GM18867 (cell line): ENCODE measurements at regions not wholly inside any gene's neighbourhood (a gene's known extent, or its start where the extent isn't known, plus 50 kb on each side); places are given as distances from the start of the nearest gene placed in this dataset.

Experiments used
- ATAC-seq: cut with Tn5 transposase; IDR thresholded peaks from one replicate; pipeline ENCODE4 v1.9.1; 2021; ENCODE audit warnings: mild to moderate bottlenecking, moderate library complexity; ENCODE audit not compliant: unreplicated experiment

DNA sequence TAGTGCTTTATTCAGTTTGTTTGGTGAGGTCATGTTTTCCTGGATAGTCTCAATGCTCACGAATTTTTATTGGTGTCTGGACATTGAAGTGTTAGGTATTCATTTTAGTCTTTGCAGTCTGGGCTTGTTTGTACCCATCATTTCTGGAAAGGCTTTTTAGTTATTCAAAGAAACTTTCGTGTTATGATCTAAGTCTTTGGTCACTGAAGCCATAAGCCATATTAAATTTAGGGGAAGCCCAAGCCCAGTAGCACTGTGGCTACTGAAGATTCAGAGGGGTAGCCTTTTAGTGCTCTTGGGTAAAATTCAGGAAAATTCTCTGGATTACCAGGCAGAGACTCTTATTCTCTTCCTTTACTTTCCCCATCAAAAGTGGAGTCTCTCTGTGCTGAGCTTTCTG is 56.2 kb upstream of the PEX5L start:
- no peak for ATAC-seq

DNA sequence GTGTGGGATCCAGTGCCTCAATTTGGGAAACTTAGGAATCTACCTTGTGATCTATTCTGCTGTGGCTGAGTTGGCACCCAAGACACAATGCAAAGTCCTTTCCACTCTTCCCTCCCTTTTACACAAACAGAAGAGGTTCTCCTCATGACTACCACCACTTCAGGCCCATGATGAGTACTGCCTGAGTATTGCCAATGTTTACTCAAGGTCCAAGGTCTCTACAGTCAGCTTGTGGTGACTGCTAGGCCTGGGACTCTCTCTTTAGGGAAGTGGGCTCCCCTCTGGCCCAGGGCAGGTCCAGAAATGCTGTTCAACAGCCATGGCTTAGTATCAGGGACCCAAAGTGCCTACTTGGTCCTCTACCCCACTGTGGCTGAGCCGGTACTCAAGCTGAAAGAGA is 56.8 kb upstream of the PEX5L start:
- ATAC-seq, result no peak

DNA sequence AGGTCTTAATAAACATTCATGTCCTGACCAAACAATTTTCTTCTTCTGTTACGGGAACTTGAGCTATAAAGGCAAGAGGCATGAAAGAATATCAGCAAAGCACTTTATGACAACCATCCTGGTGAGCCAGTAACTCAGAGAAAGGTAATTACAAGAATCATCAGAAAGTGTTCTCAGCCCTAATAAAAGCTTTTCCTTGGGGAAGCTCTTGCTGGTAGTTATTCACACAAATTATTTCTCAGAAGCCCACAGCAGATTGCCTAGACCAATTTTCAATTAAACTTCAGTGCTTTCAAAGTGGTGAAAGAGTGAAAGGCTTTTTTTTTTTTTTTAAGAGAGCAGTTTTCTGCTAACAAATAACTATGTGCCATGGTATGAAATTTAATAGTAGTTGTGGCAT is 60.9 kb upstream of the PEX5L start:
- ATAC-seq, result no peak

DNA sequence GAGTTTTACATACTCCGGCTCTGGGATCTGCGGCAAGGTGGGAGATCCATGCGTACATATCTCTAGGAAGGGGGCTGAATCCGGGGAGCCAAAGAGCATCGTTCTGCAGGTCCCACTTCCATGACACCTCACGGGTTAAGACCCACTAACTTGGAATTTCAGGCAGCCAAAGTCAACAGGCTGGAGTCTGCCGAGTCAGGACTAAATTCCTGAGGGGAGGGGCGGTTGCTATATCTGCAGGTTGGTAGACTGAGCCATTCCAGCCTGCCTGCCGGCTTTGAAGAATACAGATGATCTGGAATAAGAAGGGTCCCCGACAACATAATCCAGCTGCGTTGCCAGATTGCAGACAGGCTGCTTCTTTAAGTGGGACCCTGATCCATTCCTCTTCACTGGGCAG is 65.4 kb upstream of the PEX5L start:
- no peak for ATAC-seq

DNA sequence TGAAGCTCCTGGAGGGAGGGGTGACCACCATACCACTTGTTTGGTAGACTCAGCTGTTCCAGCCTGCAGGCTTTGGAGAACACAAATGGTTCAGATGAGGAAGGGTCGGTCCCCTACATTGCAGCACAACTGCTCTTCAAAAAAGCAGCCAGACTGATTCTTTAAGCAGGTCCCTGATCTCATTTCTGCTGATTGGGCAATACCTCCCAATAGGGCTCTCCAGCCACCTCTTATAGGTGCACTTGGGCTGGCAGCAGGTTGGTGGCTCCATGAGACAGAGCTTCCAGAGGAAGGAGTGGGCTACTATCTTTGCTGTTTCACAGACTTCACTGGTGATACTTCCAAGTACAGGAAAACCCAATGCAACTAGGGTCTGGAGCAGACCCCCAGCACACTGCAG is 65.9 kb upstream of the PEX5L start:
- no peak for ATAC-seq

GRCh38 chr3:180116203-180116602 is 79.5 kb upstream of the PEX5L start:
- no peak for ATAC-seq

DNA sequence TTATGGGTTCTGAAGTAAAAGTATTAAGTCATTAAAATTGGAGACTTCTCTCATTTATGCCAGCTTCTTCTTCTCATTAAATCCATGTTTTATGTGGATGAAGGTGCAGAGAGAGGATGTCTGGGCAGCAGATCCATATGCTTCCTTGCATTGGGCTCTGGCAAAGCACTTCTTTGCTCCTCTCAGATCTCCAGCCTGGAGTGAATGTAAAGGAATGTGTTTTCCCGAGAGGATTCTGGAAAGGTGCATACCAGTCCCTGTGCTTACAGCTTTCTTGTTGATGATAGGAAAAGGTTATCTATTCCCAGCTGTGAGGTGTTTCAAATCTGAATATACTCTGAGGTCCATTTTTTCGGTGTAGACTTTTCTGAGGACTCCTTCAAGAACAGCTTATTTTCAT is 79.9 kb upstream of the PEX5L start:
- ATAC-seq, result no peak

DNA sequence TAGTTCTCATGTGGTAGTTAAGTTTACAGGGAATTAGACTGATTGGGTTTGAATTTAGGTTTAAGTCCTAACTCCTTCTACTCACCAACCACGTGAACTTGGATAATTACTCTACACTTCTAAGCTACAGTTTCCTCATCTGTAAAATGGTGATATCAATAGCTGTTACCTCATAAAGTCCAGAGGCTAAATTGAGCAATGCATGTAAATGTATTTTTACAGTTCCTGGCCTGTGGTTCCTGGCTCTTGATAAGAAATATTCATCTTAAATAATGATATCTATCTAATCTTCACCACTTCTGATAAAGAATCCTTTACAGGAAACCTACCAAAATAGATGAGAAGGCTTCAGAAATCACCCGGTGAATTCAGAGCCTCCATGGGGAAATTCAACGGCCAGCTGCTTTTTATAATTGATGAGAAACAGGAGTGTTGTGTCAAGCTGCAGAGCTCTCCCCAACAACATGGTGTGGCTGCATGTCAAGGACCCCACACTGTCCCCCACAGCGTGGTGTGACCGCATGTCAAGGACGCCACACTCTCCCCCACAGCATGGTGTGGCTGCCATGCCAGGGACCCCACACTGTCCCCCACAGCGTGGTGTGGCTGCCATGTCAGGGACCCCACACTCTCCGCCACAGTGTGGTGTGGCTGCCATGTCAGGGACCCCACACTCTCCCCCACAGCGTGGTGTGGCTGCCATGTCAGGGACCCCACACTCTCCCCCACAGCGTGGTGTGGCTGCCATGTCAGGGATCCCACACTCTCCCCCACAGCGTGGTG is 80.8 kb upstream of the PEX5L start:
- ATAC-seq, result no peak

DNA sequence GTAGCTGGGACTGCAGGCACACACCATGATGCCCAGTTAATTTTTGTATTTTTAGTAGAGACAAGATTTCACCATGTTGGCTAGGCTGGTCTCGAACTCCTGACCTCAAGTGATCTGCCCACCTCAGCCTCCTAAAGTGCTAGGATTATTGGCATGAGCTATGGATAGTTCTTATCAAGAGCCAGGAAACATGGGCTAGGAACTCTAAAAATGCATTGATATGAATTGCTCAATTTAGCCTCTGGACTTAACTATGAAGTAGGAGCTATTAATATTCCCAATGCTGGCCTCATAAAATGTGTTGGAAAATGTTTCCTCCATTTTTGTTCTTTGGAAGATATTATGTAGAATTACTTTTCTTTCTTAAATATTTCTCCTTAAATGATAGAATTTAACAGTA is 82.8 kb upstream of the PEX5L start:
- ATAC-seq, result no peak

DNA sequence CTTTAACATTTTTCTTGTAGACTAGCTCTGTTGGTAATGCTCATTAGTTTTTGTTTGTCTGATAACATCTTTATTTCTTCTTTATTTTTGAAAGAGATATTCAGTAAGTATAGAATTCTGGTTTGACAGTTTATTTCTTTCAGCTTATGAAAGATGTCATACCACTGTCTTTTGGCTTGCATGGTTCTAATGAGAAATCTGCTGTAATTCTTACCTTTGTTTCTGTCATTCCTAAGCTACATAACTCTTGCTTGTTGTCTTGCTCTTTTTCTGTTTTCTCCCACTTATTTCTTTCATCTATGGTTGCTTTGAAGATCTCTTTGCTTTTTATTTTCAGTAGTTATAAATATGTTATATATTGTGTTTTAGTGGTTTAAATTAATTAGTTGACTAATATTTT is 87.2 kb upstream of the PEX5L start:
- no peak for ATAC-seq

DNA sequence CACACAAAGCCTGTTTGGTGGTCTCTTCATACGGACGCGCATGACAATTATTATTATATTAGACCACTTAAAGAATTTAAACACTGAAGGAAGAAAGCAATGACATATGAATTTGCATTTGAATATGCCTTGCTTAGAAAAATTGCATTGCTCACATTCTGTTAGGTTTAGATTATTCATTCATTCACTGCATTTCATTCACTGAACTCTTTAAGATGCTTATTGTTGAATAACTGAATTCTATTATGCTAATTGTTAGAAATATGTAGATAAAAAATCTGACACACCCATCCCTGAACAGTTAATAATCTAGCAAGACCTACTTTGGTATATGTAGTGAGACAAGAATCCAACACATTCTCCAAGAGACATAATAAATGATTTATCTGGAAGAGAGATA is 94.4 kb upstream of the PEX5L start:
- ATAC-seq, result no peak

DNA sequence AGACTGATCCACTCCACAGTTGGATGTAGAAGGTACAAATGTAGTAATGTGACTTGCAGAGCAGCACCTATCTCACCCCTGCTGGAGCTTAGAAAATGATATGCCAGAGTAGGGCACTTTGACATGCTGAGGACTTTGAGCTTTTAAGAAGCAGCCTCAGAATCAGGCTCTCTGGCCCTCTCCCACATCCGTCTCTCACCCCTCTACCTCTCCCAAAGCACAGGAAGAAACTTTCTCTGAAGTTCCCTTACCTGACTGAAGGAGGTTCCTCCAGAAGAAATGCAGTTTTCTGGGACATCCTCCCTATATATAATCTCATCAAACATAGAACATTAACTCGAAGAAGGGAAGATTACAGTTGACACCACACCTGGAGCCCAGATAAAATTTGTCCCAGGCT is 98.4 kb upstream of the PEX5L start:
- ATAC-seq, result no peak

- no peak for ATAC-seq
These were observed 102.1 kb upstream of the PEX5L start for GRCh38 chr3:180138871-180139270.

DNA sequence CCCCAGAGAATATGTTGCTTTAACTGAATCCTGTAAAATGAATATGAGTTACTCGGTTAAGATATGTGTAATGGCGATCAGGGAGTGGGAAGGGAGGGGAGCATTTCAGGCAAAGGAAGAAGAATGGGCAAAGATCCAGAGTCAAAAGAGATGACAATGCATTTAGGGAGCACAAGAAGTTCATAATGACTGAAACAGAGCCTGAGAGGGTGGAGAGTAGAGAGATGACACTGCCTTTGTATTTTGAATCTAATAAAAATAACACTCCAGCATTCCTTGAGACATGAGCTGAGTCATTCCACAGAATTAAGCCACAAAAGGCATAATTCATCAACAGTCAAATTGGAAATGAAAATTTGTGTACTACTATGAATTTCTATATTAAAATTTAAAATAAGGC is 105.3 kb upstream of the PEX5L start:
- ATAC-seq, result no peak

- no peak for ATAC-seq
These were observed 105.7 kb upstream of the PEX5L start for GRCh38 chr3:180142472-180142871.

DNA sequence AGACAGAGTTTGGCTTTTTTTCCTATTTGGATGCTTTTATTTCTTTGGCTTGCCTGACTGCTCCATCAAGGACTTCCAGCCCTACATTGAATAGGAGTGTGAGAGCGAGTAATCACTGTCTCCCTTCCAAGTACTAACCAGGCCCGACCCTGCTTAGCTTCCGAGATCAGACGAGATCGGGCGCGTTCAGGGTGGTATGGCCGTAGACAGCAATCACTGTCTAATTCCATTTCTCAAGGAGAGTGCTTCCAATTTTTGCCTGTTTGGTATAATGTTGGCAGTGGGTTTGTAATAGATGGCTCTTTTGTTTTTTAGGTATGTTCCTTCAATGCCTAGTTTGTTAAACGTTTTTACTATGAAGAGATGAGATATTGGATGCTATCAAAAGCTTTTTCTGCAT is 125.0 kb upstream of the PEX5L start:
- ATAC-seq, result no peak

- peak; percentile 17 for ATAC-seq
These were observed 138.8 kb upstream of the PEX5L start for GRCh38 chr3:180175572-180175971.

- ATAC-seq, result peak; percentile 81
These were observed 139.3 kb upstream of the PEX5L start for GRCh38 chr3:180176059-180176458.

DNA sequence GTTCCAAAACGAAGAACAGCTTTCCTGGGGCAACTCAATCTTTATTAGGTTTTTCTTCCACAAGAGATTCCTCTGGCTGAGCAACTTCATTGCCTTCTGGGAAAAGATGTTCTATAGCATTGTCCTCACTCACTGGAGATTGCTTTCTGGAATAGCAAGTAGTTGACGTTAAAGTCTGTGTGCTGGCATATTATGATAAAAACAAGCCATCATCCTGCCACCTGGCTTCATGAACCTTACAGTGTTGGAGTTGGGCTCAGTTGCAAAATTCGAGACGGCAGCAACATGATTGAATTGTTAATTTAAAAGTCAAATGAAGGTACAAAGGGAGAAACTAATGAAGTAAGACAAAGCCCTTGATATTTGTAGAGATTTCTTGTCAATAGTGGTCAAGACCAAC is 140.5 kb upstream of the PEX5L start:
- ATAC-seq, result no peak

GRCh38 chr3:180179562-180179961 is 142.8 kb upstream of the PEX5L start:
- no peak for ATAC-seq

GRCh38 chr3:180180795-180181194 is 144.1 kb upstream of the PEX5L start:
- no peak for ATAC-seq

- no peak for ATAC-seq
These were observed 144.7 kb upstream of the PEX5L start for GRCh38 chr3:180181387-180181786.

GRCh38 chr3:180183346-180183745 is 146.6 kb upstream of the PEX5L start:
- ATAC-seq, result no peak
